ENCODE measurements at regions not wholly inside any gene's neighbourhood (a gene's known extent, or its start where the extent isn't known, plus 50 kb on each side); places are given as distances from the start of the nearest gene placed in this dataset.

- ChIA-PET POLR2A (no interaction called here), CTCF (interaction anchor here (0.5 kb wide), 1 partner anchor 40 kb away, joined by 3 read pairs; no protein-coding TSS in a partner anchor)
- no peak for DNase-seq (ENCODE audit: extremely low spot score)
- no peak for TF ChIP-seq SUZ12 (IDR thresholded peaks at IDR 0.05)
- no peak for TF ChIP-seq ARNT (IDR thresholded peaks at IDR 0.05)
- TF ChIP-seq NFRKB (IDR thresholded peaks at IDR 0.05): no peak
- TF ChIP-seq HDGF (IDR thresholded peaks at IDR 0.05; ENCODE audit: borderline replicate concordance): no peak
- no peak for TF ChIP-seq LEF1 (IDR thresholded peaks at IDR 0.05; ENCODE audit: borderline replicate concordance)
- no peak for TF ChIP-seq L3MBTL2 (conservative IDR thresholded peaks at IDR 0.05)
- no peak for TF ChIP-seq CTBP1 (IDR thresholded peaks at IDR 0.05; ENCODE audit: borderline replicate concordance)
- no peak for TF ChIP-seq FOXA1 (IDR thresholded peaks at IDR 0.05)
- TF ChIP-seq PKNOX1 (IDR thresholded peaks at IDR 0.05): no peak
- no peak for TF ChIP-seq BHLHE40 (IDR thresholded peaks at IDR 0.05; ENCODE audit: borderline replicate concordance)
- no peak for TF ChIP-seq ELF4 (IDR thresholded peaks at IDR 0.05)
- TF ChIP-seq FOXM1 (IDR thresholded peaks at IDR 0.05; ENCODE audit: borderline replicate concordance): no peak
- TF ChIP-seq ZNF384 (IDR thresholded peaks at IDR 0.05): no peak
- TF ChIP-seq FOXK2 (IDR thresholded peaks at IDR 0.05): no peak
- no peak for TF ChIP-seq SP1 (IDR thresholded peaks at IDR 0.05)
Measured at GRCh38 chr13:86825410-86825809, 845.8 kb upstream of the SLITRK5 start.

GRCh38 chr13:86826232-86826631 lies 844.9 kb upstream of the SLITRK5 start:
- TF ChIP-seq L3MBTL2 (conservative IDR thresholded peaks at IDR 0.05): no peak
- no peak for TF ChIP-seq SUZ12 (IDR thresholded peaks at IDR 0.05)
- no peak for TF ChIP-seq TARDBP (IDR thresholded peaks at IDR 0.05)
- no peak for TF ChIP-seq HDGF (IDR thresholded peaks at IDR 0.05; ENCODE audit: borderline replicate concordance)
- TF ChIP-seq ARNT (IDR thresholded peaks at IDR 0.05): no peak
- no peak for TF ChIP-seq LEF1 (IDR thresholded peaks at IDR 0.05; ENCODE audit: borderline replicate concordance)
- TF ChIP-seq NFRKB (IDR thresholded peaks at IDR 0.05): no peak
- TF ChIP-seq ELF4 (IDR thresholded peaks at IDR 0.05): no peak
- no peak for TF ChIP-seq BHLHE40 (IDR thresholded peaks at IDR 0.05; ENCODE audit: borderline replicate concordance)
- no peak for TF ChIP-seq FOXK2 (IDR thresholded peaks at IDR 0.05)
- TF ChIP-seq SP1 (IDR thresholded peaks at IDR 0.05): no peak
- no peak for TF ChIP-seq PKNOX1 (IDR thresholded peaks at IDR 0.05)
- TF ChIP-seq ZNF384 (IDR thresholded peaks at IDR 0.05): no peak
- no peak for TF ChIP-seq FOXM1 (IDR thresholded peaks at IDR 0.05; ENCODE audit: borderline replicate concordance)
- TF ChIP-seq FOXA1 (IDR thresholded peaks at IDR 0.05): no peak
- no peak for TF ChIP-seq CTBP1 (IDR thresholded peaks at IDR 0.05; ENCODE audit: borderline replicate concordance)
- ChIA-PET POLR2A (no interaction called here), CTCF (no interaction called here)
- no peak for DNase-seq (ENCODE audit: extremely low spot score)

GRCh38 chr13:86830046-86830445 lies 841.1 kb upstream of the SLITRK5 start:
- CTCF ChIA-PET: no interaction called here
- POLR2A ChIA-PET: no interaction called here
- DNase-seq (ENCODE audit: extremely low spot score): no peak
- TF ChIP-seq BHLHE40 (IDR thresholded peaks at IDR 0.05; ENCODE audit: borderline replicate concordance) (no peak), TARDBP (IDR thresholded peaks at IDR 0.05) (no peak), SP1 (IDR thresholded peaks at IDR 0.05) (no peak), FOXA1 (IDR thresholded peaks at IDR 0.05) (no peak), FOXM1 (IDR thresholded peaks at IDR 0.05; ENCODE audit: borderline replicate concordance) (no peak), ZNF384 (IDR thresholded peaks at IDR 0.05) (no peak), ARNT (IDR thresholded peaks at IDR 0.05) (no peak), SUZ12 (IDR thresholded peaks at IDR 0.05) (no peak), PKNOX1 (IDR thresholded peaks at IDR 0.05) (no peak), FOXK2 (IDR thresholded peaks at IDR 0.05) (no peak), ELF4 (IDR thresholded peaks at IDR 0.05) (no peak), NFRKB (IDR thresholded peaks at IDR 0.05) (no peak), L3MBTL2 (conservative IDR thresholded peaks at IDR 0.05) (no peak), LEF1 (IDR thresholded peaks at IDR 0.05; ENCODE audit: borderline replicate concordance) (no peak)

GRCh38 chr13:86831084-86831483 lies 840.1 kb upstream of the SLITRK5 start:
- no peak for DNase-seq (ENCODE audit: extremely low spot score)
- TF ChIP-seq NFRKB (IDR thresholded peaks at IDR 0.05) (no peak), HDGF (IDR thresholded peaks at IDR 0.05; ENCODE audit: borderline replicate concordance) (no peak), FOXA1 (IDR thresholded peaks at IDR 0.05) (no peak), ZNF384 (IDR thresholded peaks at IDR 0.05) (no peak), PKNOX1 (IDR thresholded peaks at IDR 0.05) (no peak)
- CTCF ChIA-PET: no interaction called here
- POLR2A ChIA-PET: no interaction called here

- DNase-seq (ENCODE audit: extremely low spot score): no peak
- TF ChIP-seq TARDBP (IDR thresholded peaks at IDR 0.05) (no peak), FOXK2 (IDR thresholded peaks at IDR 0.05) (no peak), PKNOX1 (IDR thresholded peaks at IDR 0.05) (no peak), NFRKB (IDR thresholded peaks at IDR 0.05) (no peak), L3MBTL2 (conservative IDR thresholded peaks at IDR 0.05) (no peak), SUZ12 (IDR thresholded peaks at IDR 0.05) (no peak), BHLHE40 (IDR thresholded peaks at IDR 0.05; ENCODE audit: borderline replicate concordance) (no peak), FOXM1 (IDR thresholded peaks at IDR 0.05; ENCODE audit: borderline replicate concordance) (no peak), ZNF384 (IDR thresholded peaks at IDR 0.05) (no peak), HDGF (IDR thresholded peaks at IDR 0.05; ENCODE audit: borderline replicate concordance) (no peak), LEF1 (IDR thresholded peaks at IDR 0.05; ENCODE audit: borderline replicate concordance) (no peak), FOXA1 (IDR thresholded peaks at IDR 0.05) (no peak), ELF4 (IDR thresholded peaks at IDR 0.05) (no peak), SP1 (IDR thresholded peaks at IDR 0.05) (no peak), CTBP1 (IDR thresholded peaks at IDR 0.05; ENCODE audit: borderline replicate concordance) (no peak), ARNT (IDR thresholded peaks at IDR 0.05) (no peak)
- ChIA-PET POLR2A (no interaction called here), CTCF (no interaction called here)
Measured at GRCh38 chr13:86838411-86839120, 832.6 kb upstream of the SLITRK5 start.
